Heart right ventricle (tissue), 16 donors: ENCODE measurements at regions not wholly inside any gene's neighbourhood (a gene's known extent, or its start where the extent isn't known, plus 50 kb on each side); places are given as distances from the start of the nearest gene placed in this dataset.

Experiments
- ATAC-seq, 8 donors: fragments of 200-7000 bp; cut with Tn5 transposase; one replicate each; pipeline ENCODE4 v1.9.1; 2020; ENCODE audit warnings: mild to moderate bottlenecking in 8 of 8, moderate library complexity in 8 of 8, moderate number of reproducible peaks in 1 of 8
- DNase-seq, 2 donors: peaks; one replicate each; pipeline ENCODE4 v3.0.0-alpha.2; 2020
- H3K27ac ChIP-seq, 10 donors: fragments of 200-600 bp; sonication (generic) in 2 of 10; one replicate each; pipeline versions ENCODE4 v1.5.0 to v1.8.0; 2020 to 2022; ENCODE audit warnings: mild to moderate bottlenecking in 3 of 10
- H3K27me3 ChIP-seq, 7 donors: fragments of 200-600 bp; one replicate each; pipeline ENCODE4 v1.8.0; 2021 to 2022; ENCODE audit warnings: mild to moderate bottlenecking in 2 of 7
- H3K36me3 ChIP-seq, 9 donors: fragments of 200-600 bp; sonication (generic) in 1 of 9; one replicate each; pipeline versions ENCODE4 v1.5.0 to v1.8.0; 2020 to 2022; ENCODE audit warnings: mild to moderate bottlenecking in 2 of 9
- H3K4me1 ChIP-seq, 9 donors: fragments of 200-600 bp; sonication (generic) in 1 of 9; one replicate each; pipeline versions ENCODE4 v1.5.0 to v1.8.0; 2020 to 2022; ENCODE audit warnings: mild to moderate bottlenecking in 4 of 9
- H3K4me3 ChIP-seq, 10 donors: fragments of 200-600 bp; sonication (generic) in 2 of 10; one replicate each; pipeline versions ENCODE4 v1.5.0 to v1.8.0; 2020 to 2022; ENCODE audit warnings: mild to moderate bottlenecking in 7 of 10, moderate library complexity in 2 of 10
- H3K9me3 ChIP-seq, 11 donors: fragments of 200-600 bp in 10 of 11; sonication (generic) in 2 of 11; one replicate each; pipeline versions ENCODE4 v1.5.0 to v1.8.0; 2013 to 2022; ENCODE audit warnings: mild to moderate bottlenecking in 2 of 11, control low read depth in 1 of 11, moderate library complexity in 1 of 11
- WGBS, 2 donors: extraction: QIAGEN DNeasy Blood & Tissue Kit; methylation state at CpG; one replicate each; pipeline ENCODE4 v1.1.7; 2013; ENCODE audit warnings: inconsistent platforms in 1 of 2; 5-methylcytosine and 5-hydroxymethylcytosine counted together
- intact Hi-C, 10 donors: fragments of 100-400 bp; cut with DNase I; formaldehyde crosslinking; loops; one replicate each; pipeline versions ENCODE4 v1.11.1 to v1.14.2; 2022
- TF ChIP-seq, protein P1 (sequence below), 9 donors: fragments of 200-600 bp; sonication (generic) in 2 of 9; IDR thresholded peaks; one replicate each; pipeline versions ENCODE4 v1.5.0 to v1.8.0; 2021 to 2022; ENCODE audit warnings: antibody characterized with exemption in 9 of 9, mild to moderate bottlenecking in 5 of 9, moderate library complexity in 1 of 9
- donor health status: Arrhythmogenic right ventricular cardiomyopathy.
- donor health status: ischemic (EF 13 %, LVEDD 7.1; RV severe dilation, severe dysfunction).
- donor health status: healthy with polysubstance abuse.
- donor health status: DM: no; HTN: yes; CAD: no.
- donor health status: DM: no; HTN: no; CAD: no.
- donor health status: ischemic (EF 25% LVEDD 6.9; RV normal size, moderate dysfunction).
- donor health status: ischemic (EF 25% LVEDD 5.7; RV mildly dilated, moderate dysfunction).
- donor health status: healthy.
- donor health status: DM: yes; HTN: yes; CAD: no.
- donor health status: Ischemic cardiomyopathy.
- donor health status: ischemic (EF 35%, LVEDD 5.7; RV mildly dilated, moderate dysfunction).
- donor health status: nonischemic (EF 11% LVEDD 7.7; RV severe dilation, severe dysfunction).
- donor health status: DM: yes; HTN: yes; CAD: no.
- donor health status: PGD.
- donor health status: ischemic (EF 29% LVEDD 5.4; RV normal size, mild dysfunction).
- donor health status: nonischemic (EF 23%, LVEDD 6.1; RV moderate dilation, normal function).

DNA sequence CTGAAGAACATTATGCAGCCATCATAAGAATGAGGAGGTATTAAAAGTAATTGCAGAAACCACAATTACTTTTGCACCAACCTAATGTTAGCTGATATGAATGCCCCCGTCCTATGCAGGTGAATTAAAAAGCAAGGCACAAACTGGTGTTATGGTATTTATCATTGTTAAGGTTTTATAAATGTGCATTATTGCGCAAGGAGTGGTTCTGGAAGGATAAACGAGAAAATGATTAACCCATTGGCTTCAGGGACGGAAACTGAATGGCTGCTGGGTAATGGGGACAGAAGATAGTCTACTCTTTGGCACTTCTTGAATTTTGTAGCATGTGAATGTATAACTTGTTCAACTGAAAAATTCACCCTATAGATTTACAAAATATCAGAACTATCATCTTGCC lies 148.6 kb upstream of the SALL4 start:
- no peaks in the 10 kb centered on the region for H3K4me1 ChIP-seq
- no peak overlapping the region for H3K4me3 ChIP-seq
- no peaks in the 10 kb centered on the region for H3K36me3 ChIP-seq
- intact Hi-C loops, result no loop called here
- no peaks in the 10 kb centered on the region for H3K27me3 ChIP-seq
- ATAC-seq (no peak), DNase-seq (no peak)
- WGBS, 2 donors, result 83 to 86% methylated on average over 4 of the region's 4 CpGs
- TF ChIP-seq, protein P1, sequence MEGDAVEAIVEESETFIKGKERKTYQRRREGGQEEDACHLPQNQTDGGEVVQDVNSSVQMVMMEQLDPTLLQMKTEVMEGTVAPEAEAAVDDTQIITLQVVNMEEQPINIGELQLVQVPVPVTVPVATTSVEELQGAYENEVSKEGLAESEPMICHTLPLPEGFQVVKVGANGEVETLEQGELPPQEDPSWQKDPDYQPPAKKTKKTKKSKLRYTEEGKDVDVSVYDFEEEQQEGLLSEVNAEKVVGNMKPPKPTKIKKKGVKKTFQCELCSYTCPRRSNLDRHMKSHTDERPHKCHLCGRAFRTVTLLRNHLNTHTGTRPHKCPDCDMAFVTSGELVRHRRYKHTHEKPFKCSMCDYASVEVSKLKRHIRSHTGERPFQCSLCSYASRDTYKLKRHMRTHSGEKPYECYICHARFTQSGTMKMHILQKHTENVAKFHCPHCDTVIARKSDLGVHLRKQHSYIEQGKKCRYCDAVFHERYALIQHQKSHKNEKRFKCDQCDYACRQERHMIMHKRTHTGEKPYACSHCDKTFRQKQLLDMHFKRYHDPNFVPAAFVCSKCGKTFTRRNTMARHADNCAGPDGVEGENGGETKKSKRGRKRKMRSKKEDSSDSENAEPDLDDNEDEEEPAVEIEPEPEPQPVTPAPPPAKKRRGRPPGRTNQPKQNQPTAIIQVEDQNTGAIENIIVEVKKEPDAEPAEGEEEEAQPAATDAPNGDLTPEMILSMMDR (IDR thresholded peaks at IDR 0.05), result no peak
- no peak overlapping the region for H3K27ac ChIP-seq
- no peaks in the 10 kb centered on the region for H3K9me3 ChIP-seq

DNA sequence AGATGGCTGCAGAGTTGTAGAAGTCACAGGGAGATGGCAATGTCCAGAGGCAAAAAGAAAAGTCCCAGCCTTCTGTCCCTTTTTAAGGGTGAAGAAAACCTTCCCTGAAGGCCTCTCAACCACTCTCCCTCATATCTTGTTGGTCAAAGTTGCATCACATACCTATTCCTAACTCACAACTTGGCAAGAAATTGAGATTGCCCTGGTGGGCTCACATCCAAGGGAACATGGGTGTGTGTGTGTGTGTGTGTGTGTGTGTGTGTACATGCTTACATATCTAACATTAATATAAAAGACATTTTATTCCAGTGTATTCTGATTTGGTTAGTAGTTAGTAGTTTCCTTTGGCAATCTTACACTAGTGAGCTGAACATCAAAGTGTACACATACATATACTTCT lies 144.3 kb upstream of the SALL4 start:
- Histone ChIP-seq H3K4me3 (no peak overlapping the region), H3K4me1 (no peaks in the 10 kb centered on the region)
- DNase-seq, result no peak

GRCh38 chr20:51945881-51946280 lies 143.6 kb upstream of the SALL4 start:
- no peak overlapping the region for H3K4me3 ChIP-seq
- 78 to 84% methylated on average over 5 of the region's 5 CpGs for WGBS, 2 donors
- no peaks in the 10 kb centered on the region for H3K4me1 ChIP-seq
- H3K27me3 ChIP-seq, result peaks cover 0 to 5% (median 0%) of the 10 kb centered on the region in 7 donors
- TF ChIP-seq, protein P1 (IDR thresholded peaks at IDR 0.05), result no peak
- ATAC-seq (no peak), DNase-seq (no peak)
- intact Hi-C loops, result no loop called here
- H3K36me3 ChIP-seq, result no peaks in the 10 kb centered on the region
- peak overlapping the region in 1 of 10 donors; percentile 29 for H3K27ac ChIP-seq
- no peaks in the 10 kb centered on the region for H3K9me3 ChIP-seq

More for the DNA sequence above, 144.3 kb upstream of the SALL4 start:
- peaks cover 0 to 5% (median 0%) of the 10 kb centered on the region in 7 donors for H3K27me3 ChIP-seq
- intact Hi-C loops, result no loop called here
- H3K27ac ChIP-seq, result no peak overlapping the region
- no peak for ATAC-seq
- H3K36me3 ChIP-seq, result no peaks in the 10 kb centered on the region
- H3K9me3 ChIP-seq, result no peaks in the 10 kb centered on the region
- TF ChIP-seq, protein P1 (IDR thresholded peaks at IDR 0.05), result no peak

- Histone ChIP-seq H3K9me3 (no peaks in the 10 kb centered on the region), H3K36me3 (no peaks in the 10 kb centered on the region), H3K27ac (no peak overlapping the region), H3K4me3 (no peak overlapping the region), H3K27me3 (peaks cover 0 to 5% (median 0%) of the 10 kb centered on the region in 7 donors), H3K4me1 (no peaks in the 10 kb centered on the region)
- ATAC-seq (peak in 1 of 8 donors; percentile 48), DNase-seq (no peak)
- intact Hi-C loops, result no loop called here
- 36 to 44% methylated on average over 5 of the region's 5 CpGs for WGBS, 2 donors
- TF ChIP-seq, protein P1 (IDR thresholded peaks at IDR 0.05), result no peak
Measured at GRCh38 chr20:51945177-51945576, 142.9 kb upstream of the SALL4 start.
